ENCODE measurements at regions not wholly inside any gene's neighbourhood (a gene's known extent, or its start where the extent isn't known, plus 50 kb on each side); places are given as distances from the start of the nearest gene placed in this dataset.

DNA sequence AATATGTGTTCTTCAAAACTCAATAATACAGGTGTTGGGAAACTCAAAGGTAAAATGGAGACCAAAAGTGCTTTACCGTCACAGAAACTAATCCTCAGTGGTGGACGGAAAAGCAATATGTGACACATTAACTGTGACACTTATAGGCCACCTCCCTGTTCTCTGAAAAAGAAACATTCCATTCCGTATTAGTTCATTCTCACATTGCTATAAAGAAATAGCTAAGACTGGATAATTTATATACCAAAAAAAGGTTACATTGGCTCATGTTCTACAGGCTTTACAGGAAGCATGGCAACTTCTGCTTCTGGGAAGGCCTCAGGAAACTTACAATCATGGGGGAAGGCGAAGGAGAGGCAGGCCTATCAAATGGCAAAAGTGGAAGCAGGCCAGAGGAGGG, 435.3 kb upstream of the HTR2A start:
- intact Hi-C loops (cut with micrococcal nuclease; ENCODE audit: unreplicated experiment), result no loop called here
- CTCF ChIA-PET, result no interaction called here
- no peak for DNase-seq
- no peaks in the 10 kb centered on the region for H3K4me1 ChIP-seq (replicated peaks; ENCODE audit: insufficient read depth)
- no peak overlapping the region for H3K4me2 ChIP-seq
- BruUV-seq (replicated peaks), result no TSS peak
- TF ChIP-seq, protein P1, sequence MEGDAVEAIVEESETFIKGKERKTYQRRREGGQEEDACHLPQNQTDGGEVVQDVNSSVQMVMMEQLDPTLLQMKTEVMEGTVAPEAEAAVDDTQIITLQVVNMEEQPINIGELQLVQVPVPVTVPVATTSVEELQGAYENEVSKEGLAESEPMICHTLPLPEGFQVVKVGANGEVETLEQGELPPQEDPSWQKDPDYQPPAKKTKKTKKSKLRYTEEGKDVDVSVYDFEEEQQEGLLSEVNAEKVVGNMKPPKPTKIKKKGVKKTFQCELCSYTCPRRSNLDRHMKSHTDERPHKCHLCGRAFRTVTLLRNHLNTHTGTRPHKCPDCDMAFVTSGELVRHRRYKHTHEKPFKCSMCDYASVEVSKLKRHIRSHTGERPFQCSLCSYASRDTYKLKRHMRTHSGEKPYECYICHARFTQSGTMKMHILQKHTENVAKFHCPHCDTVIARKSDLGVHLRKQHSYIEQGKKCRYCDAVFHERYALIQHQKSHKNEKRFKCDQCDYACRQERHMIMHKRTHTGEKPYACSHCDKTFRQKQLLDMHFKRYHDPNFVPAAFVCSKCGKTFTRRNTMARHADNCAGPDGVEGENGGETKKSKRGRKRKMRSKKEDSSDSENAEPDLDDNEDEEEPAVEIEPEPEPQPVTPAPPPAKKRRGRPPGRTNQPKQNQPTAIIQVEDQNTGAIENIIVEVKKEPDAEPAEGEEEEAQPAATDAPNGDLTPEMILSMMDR (conservative IDR thresholded peaks at IDR 0.05), result no peak
- H3K9me2 ChIP-seq (ENCODE audit: insufficient read depth), result no peaks in the 10 kb centered on the region
- no peaks in the 10 kb centered on the region for H3K79me2 ChIP-seq (ENCODE audit: low read depth)
- no peaks in the 10 kb centered on the region for H3K9me3 ChIP-seq (ENCODE audit: insufficient read depth, low read depth)
- H3F3A ChIP-seq (ENCODE audit: insufficient read depth, low read depth), result no peaks in the 10 kb centered on the region
- POLR2A ChIA-PET (ENCODE audit: unreplicated experiment), result no interaction called here
- no peak overlapping the region for H3K4me3 ChIP-seq
- no peak overlapping the region for H3K27ac ChIP-seq
- H3K36me3 ChIP-seq (ENCODE audit: low read depth), result no peaks in the 10 kb centered on the region
- H3K27me3 ChIP-seq (ENCODE audit: insufficient read depth, low read depth), result no peaks in the 10 kb centered on the region
- no peaks in the 10 kb centered on the region for H4K20me1 ChIP-seq (ENCODE audit: insufficient read depth)
- H2AFZ ChIP-seq, result no peak overlapping the region

DNA sequence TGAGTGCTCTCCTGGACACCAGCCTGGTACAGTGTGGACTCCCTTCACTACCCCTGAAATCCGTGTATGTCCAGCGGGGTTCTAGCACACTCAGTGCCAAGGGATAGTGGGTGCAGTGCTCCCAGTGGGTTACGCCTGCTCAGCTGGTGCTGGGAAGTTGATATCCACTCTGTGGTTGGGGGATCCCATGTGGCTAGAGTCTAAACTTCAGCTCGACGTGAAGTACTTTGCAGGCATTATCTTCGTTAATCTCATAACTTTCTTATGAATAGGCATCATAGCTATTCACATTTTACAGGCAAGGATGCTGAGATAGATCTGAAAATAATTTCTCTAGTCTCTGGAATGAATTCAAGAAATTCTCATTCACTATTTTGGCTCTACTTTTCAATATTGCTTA, 433.2 kb upstream of the HTR2A start:
- Histone ChIP-seq H3K36me3 (ENCODE audit: low read depth) (no peaks in the 10 kb centered on the region), H3K9me2 (ENCODE audit: insufficient read depth) (no peaks in the 10 kb centered on the region), H3K27me3 (ENCODE audit: insufficient read depth, low read depth) (no peaks in the 10 kb centered on the region), H3F3A (ENCODE audit: insufficient read depth, low read depth) (no peaks in the 10 kb centered on the region), H4K20me1 (ENCODE audit: insufficient read depth) (no peaks in the 10 kb centered on the region), H3K4me3 (no peak overlapping the region), H3K4me2 (no peak overlapping the region), H3K4me1 (replicated peaks; ENCODE audit: insufficient read depth) (no peaks in the 10 kb centered on the region), H3K9me3 (ENCODE audit: insufficient read depth, low read depth) (no peaks in the 10 kb centered on the region), H3K79me2 (ENCODE audit: low read depth) (no peaks in the 10 kb centered on the region), H3K27ac (no peak overlapping the region), H2AFZ (no peak overlapping the region)
- intact Hi-C loops (cut with micrococcal nuclease; ENCODE audit: unreplicated experiment), result no loop called here
- TF ChIP-seq EZH2 (IDR thresholded peaks at IDR 0.05; ENCODE audit: low read depth), result no peak
- TF ChIP-seq, protein P1 (conservative IDR thresholded peaks at IDR 0.05), result no peak
- BruUV-seq (replicated peaks), result no TSS peak
- DNase-seq, result no peak
- POLR2A ChIA-PET (ENCODE audit: unreplicated experiment), result no interaction called here
- CTCF ChIA-PET, result no interaction called here

DNA sequence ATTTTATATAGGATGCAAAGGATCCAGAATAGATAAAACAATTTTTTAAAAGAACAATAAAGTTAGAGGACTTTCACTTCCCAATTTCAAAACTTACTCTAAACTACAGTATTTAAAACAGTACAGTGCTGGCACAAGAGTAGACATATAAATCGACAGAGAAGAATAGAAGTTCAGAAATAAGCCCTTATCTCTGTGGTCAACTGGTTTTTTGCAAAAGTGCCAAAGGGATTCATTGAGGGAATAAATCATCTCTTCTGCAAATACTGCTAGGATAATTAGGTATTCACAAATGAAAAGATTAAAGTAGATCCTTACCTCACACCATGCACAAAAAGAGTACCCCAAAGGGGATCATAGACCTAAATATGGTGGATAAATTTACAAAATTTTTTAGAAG, 431.0 kb upstream of the HTR2A start:
- Histone ChIP-seq H3K27ac (no peak overlapping the region), H3F3A (ENCODE audit: insufficient read depth, low read depth) (no peaks in the 10 kb centered on the region), H2AFZ (no peak overlapping the region), H3K27me3 (ENCODE audit: insufficient read depth, low read depth) (no peaks in the 10 kb centered on the region), H3K9me3 (ENCODE audit: insufficient read depth, low read depth) (no peaks in the 10 kb centered on the region), H4K20me1 (ENCODE audit: insufficient read depth) (no peaks in the 10 kb centered on the region), H3K9me2 (ENCODE audit: insufficient read depth) (no peaks in the 10 kb centered on the region), H3K36me3 (ENCODE audit: low read depth) (no peaks in the 10 kb centered on the region), H3K79me2 (ENCODE audit: low read depth) (no peaks in the 10 kb centered on the region), H3K4me2 (no peak overlapping the region), H3K4me1 (replicated peaks; ENCODE audit: insufficient read depth) (no peaks in the 10 kb centered on the region), H3K4me3 (no peak overlapping the region)
- intact Hi-C loops (cut with micrococcal nuclease; ENCODE audit: unreplicated experiment), result no loop called here
- DNase-seq, result no peak
- ChIA-PET POLR2A (ENCODE audit: unreplicated experiment) (no interaction called here), CTCF (no interaction called here)
- BruUV-seq (replicated peaks), result no TSS peak
- no peak for TF ChIP-seq EZH2 (IDR thresholded peaks at IDR 0.05; ENCODE audit: low read depth)
- TF ChIP-seq, protein P1 (conservative IDR thresholded peaks at IDR 0.05), result no peak

Data from PC-9 (cell line).